PFSK-1 (cell line): ENCODE measurements at regions not wholly inside any gene's neighbourhood (a gene's known extent, or its start where the extent isn't known, plus 50 kb on each side); places are given as distances from the start of the nearest gene placed in this dataset.

ENCODE experiments used
- FOXP2 ChIP-seq: optimal IDR thresholded peaks from 2 replicates; pipeline ENCODE3; 2011; ENCODE audit warnings: borderline replicate concordance, control low read depth, inconsistent platforms; ENCODE audit not compliant: insufficient read depth; ENCODE audit errors: extremely low read length, extremely low read depth
- POLR2AphosphoS5 ChIP-seq: IDR thresholded peaks from 2 replicates; pipeline ENCODE4 v1.6.1; 2012; ENCODE audit warnings: low read depth, mild to moderate bottlenecking, control low read depth, low read length, moderate library complexity
- REST ChIP-seq, 2 experiments: IDR thresholded peaks; 2 replicates each; pipeline versions ENCODE4 v1.6.1 to v1.8.0; 2011 to 2012; ENCODE audit warnings: low read depth in 2 of 2, low read length in 2 of 2, control low read depth in 1 of 2, inconsistent platforms in 1 of 2, mild to moderate bottlenecking in 1 of 2, moderate library complexity in 1 of 2; ENCODE audit not compliant: insufficient read depth in 1 of 2
- SIN3A ChIP-seq: IDR thresholded peaks from 2 replicates; pipeline ENCODE4 v1.6.1; 2012; ENCODE audit warnings: mild to moderate bottlenecking, low read length, moderate library complexity, borderline replicate concordance; ENCODE audit not compliant: insufficient read depth
- TAF1 ChIP-seq: IDR thresholded peaks from 2 replicates; pipeline ENCODE4 v1.6.1; 2012; ENCODE audit warnings: low read length, control low read depth, borderline replicate concordance; ENCODE audit not compliant: insufficient read depth

GRCh38 chr6:55954436-55954835 is 79.0 kb upstream of the BMP5 start:
- no peak for TF ChIP-seq POLR2AphosphoS5
- TF ChIP-seq TAF1 = no peak
- TF ChIP-seq REST (IDR thresholded peaks at IDR 0.05; ENCODE audit: insufficient read depth in 1 of 2, low read depth in 2 of 2, low read length in 2 of 2) = no peak
- TF ChIP-seq FOXP2 = no peak

GRCh38 chr6:55953335-55953734 is 77.9 kb upstream of the BMP5 start:
- TF ChIP-seq REST (IDR thresholded peaks at IDR 0.05; ENCODE audit: insufficient read depth in 1 of 2, low read depth in 2 of 2, low read length in 2 of 2) (no peak), FOXP2 (no peak), POLR2AphosphoS5 (no peak), SIN3A (no peak), TAF1 (no peak)

DNA sequence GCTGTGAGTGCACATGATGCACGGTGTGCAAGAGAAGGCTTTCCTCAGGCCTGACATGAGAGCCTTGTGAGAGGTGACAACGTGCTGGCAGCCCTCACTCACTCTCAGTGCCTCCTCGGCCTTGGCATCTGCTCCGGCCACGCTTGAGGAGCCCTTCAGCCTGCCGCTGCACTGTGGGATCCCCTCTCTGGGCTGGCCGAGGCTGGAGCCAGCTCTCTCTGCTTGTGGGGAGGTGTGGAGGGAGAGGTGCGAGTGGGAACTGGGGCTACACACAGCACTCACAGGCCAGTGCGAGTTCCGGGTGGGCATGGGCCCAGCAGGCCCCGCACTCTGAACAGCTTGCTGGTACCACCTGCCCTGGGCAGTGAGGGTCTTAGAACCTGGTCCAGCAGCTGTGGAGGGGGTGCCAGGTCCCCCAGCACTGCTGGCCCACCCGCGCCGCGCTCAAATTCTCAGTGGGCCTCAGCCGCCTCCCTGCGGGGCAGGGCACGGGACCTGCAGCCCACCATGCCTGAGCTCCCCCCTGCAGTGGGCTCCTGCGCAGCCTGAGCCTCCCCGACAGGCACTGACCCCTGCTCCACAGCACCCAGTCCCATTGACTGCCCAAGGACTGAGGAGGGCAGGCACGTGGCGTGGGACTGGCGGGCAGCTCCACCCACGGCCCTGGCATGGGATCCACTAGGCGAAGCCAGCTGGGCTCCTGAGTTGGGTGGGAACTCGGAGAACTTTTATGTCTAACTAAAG is 74.9 kb upstream of the BMP5 start:
- TF ChIP-seq TAF1 (no peak), POLR2AphosphoS5 (no peak), SIN3A (no peak), REST (IDR thresholded peaks at IDR 0.05; ENCODE audit: insufficient read depth in 1 of 2, low read depth in 2 of 2, low read length in 2 of 2) (no peak), FOXP2 (no peak)

DNA sequence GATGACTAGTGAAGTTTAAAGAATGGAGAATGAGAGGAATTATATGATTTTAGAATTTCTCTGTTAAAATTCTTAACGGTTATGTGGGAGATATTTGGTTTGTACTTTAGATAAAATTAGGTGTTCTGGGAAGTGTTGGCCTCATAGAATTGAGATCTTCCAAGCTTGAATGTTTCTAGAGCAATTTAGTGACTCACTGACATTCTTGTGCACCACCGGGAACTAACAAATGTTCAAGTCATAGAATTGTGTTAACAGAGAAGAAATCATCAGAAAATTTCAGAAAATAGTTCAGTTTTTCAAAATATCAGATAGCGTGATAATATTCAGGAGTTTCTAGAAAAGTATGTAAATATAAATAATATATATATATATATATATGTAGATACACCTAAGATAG is 67.9 kb upstream of the BMP5 start:
- TF ChIP-seq SIN3A (no peak), REST (IDR thresholded peaks at IDR 0.05; ENCODE audit: insufficient read depth in 1 of 2, low read depth in 2 of 2, low read length in 2 of 2) (no peak), POLR2AphosphoS5 (no peak), TAF1 (no peak), FOXP2 (no peak)
